ENCODE measurements at regions not wholly inside any gene's neighbourhood (a gene's known extent, or its start where the extent isn't known, plus 50 kb on each side); places are given as distances from the start of the nearest gene placed in this dataset.

GRCh38 chr15:95293456-95294031 lies 1037.0 kb upstream of the NR2F2 start:
- H3K27ac ChIP-seq (ENCODE audit: low read depth, low read length): no peak overlapping the region
- TF ChIP-seq RNF2 (IDR thresholded peaks at IDR 0.05; ENCODE audit: borderline replicate concordance, low read depth, low read length, missing control alignments, poor library complexity, severe bottlenecking) (no peak), JUND (IDR thresholded peaks at IDR 0.05; ENCODE audit: low read length) (no peak), CHD2 (IDR thresholded peaks at IDR 0.05; ENCODE audit: low read length) (no peak)

More at GRCh38 chr15:95293456-95294031, 1037.0 kb upstream of the NR2F2 start:
- H4K91ac ChIP-seq (replicated peaks; ENCODE audit: insufficient read length, low read length): no peak overlapping the region
- no peaks in the 10 kb centered on the region for H3K4me1 ChIP-seq (replicated peaks in 1 of 4; ENCODE audit: control insufficient read depth in 3 of 4, insufficient read depth in 4 of 4, low read length in 3 of 4)
- POLR2A ChIA-PET (ENCODE audit: partially characterized antibody): no interaction called here
- no peaks in the 10 kb centered on the region for H3K23me2 ChIP-seq (ENCODE audit: low read depth, low read length)
- H2BK12ac ChIP-seq (ENCODE audit: low read depth, low read length): no peak overlapping the region
- H2BK15ac ChIP-seq (ENCODE audit: low read length): no peak overlapping the region
- H2BK20ac ChIP-seq (ENCODE audit: low read length): no peak overlapping the region
- H3K27me3 ChIP-seq (replicated peaks in 1 of 4; ENCODE audit: control insufficient read depth in 3 of 4, extremely low read depth in 1 of 4, insufficient read depth in 3 of 4, low read length in 3 of 4): no peaks in the 10 kb centered on the region
- H3K79me1 ChIP-seq (ENCODE audit: low read depth, low read length): no peaks in the 10 kb centered on the region
- no peaks in the 10 kb centered on the region for H4K20me1 ChIP-seq (replicated peaks in 1 of 2; ENCODE audit: control insufficient read depth in 1 of 2, insufficient read depth in 2 of 2, low read length in 2 of 2)
- no peak overlapping the region for H2AK5ac ChIP-seq (ENCODE audit: low read depth, low read length)
- H4K8ac ChIP-seq (ENCODE audit: extremely low read depth, insufficient read depth, low read length): no peak overlapping the region
- H3K4me3 ChIP-seq (ENCODE audit: extremely low read depth in 1 of 4, insufficient read depth in 2 of 4, low read depth in 3 of 4, low read length in 4 of 4): no peak overlapping the region
- no peaks in the 10 kb centered on the region for H3K9me3 ChIP-seq (ENCODE audit: insufficient read depth in 2 of 2, low read depth in 1 of 2, low read length in 1 of 2)
- no peak overlapping the region for H3K14ac ChIP-seq (ENCODE audit: insufficient read length)
- H3K79me2 ChIP-seq (ENCODE audit: control insufficient read depth in 1 of 2, insufficient read depth in 2 of 2, low read length in 2 of 2): no peaks in the 10 kb centered on the region
- no peak overlapping the region for H3K4me2 ChIP-seq (ENCODE audit: insufficient read depth in 1 of 2, low read depth in 2 of 2, low read length in 2 of 2)
- DNase-seq (ENCODE audit: low read depth in 1 of 2, low spot score in 2 of 2) (no peak), FAIRE-seq (no peak)
- no peak overlapping the region for H2BK5ac ChIP-seq (ENCODE audit: low read depth, low read length)
- H2BK120ac ChIP-seq (replicated peaks; ENCODE audit: low read depth, low read length): no peak overlapping the region
- H3K56ac ChIP-seq (replicated peaks; ENCODE audit: insufficient read length, low read depth, low read length): no peak overlapping the region
- H3K18ac ChIP-seq (ENCODE audit: extremely low read depth, low read length): no peak overlapping the region
- H3K4ac ChIP-seq (replicated peaks; ENCODE audit: insufficient read length, low read depth, low read length): no peak overlapping the region
- H3K36me3 ChIP-seq (ENCODE audit: control insufficient read depth in 2 of 4, insufficient read depth in 4 of 4, low read length in 3 of 4): no peaks in the 10 kb centered on the region
- H2AFZ ChIP-seq (ENCODE audit: low read length): no peak overlapping the region
- no peak overlapping the region for H4K5ac ChIP-seq (ENCODE audit: insufficient read length, low read depth, low read length)
- CTCF ChIA-PET (ENCODE audit: partially characterized antibody): interaction anchor here (0.6 to 3.9 kb wide), 20 partner anchors 10 to 1196 kb away, joined by 3 to 18 read pairs (median 3); no protein-coding TSS in a partner anchor
- no peak overlapping the region for H3K23ac ChIP-seq (ENCODE audit: insufficient read length)
- H3K9ac ChIP-seq (replicated peaks in 1 of 4; ENCODE audit: extremely low read depth in 1 of 4, low read depth in 3 of 4, low read length in 3 of 4): no peak overlapping the region
- WGBS, 2 experiments (ENCODE audit: extremely low coverage in 1 of 2, insufficient coverage in 1 of 2, insufficient read length in 1 of 2, insufficient replicate concordance in 2 of 2, low coverage in 1 of 2, low lambda C conversion rate in 2 of 2, missing lambda C conversion rate in 1 of 2): 88% methylated on average over 6 of the region's 6 CpGs; no CpG with 5 or more reads in 1 of the 2 experiments

Data from H1 (cell line).